Endodermal cell (in vitro differentiated cells): ENCODE measurements at regions not wholly inside any gene's neighbourhood (a gene's known extent, or its start where the extent isn't known, plus 50 kb on each side); places are given as distances from the start of the nearest gene placed in this dataset.

ENCODE experiments used
- DNase-seq: peaks from one replicate; pipeline ENCODE4 v3.0.0-alpha.2; 2017
- H3K27ac ChIP-seq: 2 replicates; pipeline ENCODE4 v1.5.1; 2013; ENCODE audit warnings: mild to moderate bottlenecking, low read depth, low read length, moderate library complexity
- H3K27me3 ChIP-seq: 2 replicates; pipeline ENCODE4 v1.6.1; 2013; ENCODE audit warnings: mild to moderate bottlenecking, low read length, moderate library complexity; ENCODE audit not compliant: insufficient read depth, control insufficient read depth, poor library complexity, severe bottlenecking
- H3K36me3 ChIP-seq: 2 replicates; pipeline ENCODE4 v1.7.0; 2013; ENCODE audit warnings: mild to moderate bottlenecking, low read length, moderate library complexity; ENCODE audit not compliant: control insufficient read depth, insufficient read depth
- H3K4me1 ChIP-seq: one replicate; pipeline ENCODE4 v1.7.0; 2013; ENCODE audit warnings: low read length; ENCODE audit not compliant: control insufficient read depth, insufficient read depth
- H3K4me3 ChIP-seq: 2 replicates; pipeline ENCODE4 v1.5.1; 2013; ENCODE audit warnings: mild to moderate bottlenecking, low read length, moderate library complexity
- H3K9ac ChIP-seq: 2 replicates; pipeline ENCODE4 v1.6.1; 2013; ENCODE audit warnings: mild to moderate bottlenecking, low read length, moderate library complexity; ENCODE audit not compliant: poor library complexity, severe bottlenecking; ENCODE audit errors: extremely low read depth
- H3K9me3 ChIP-seq: 2 replicates; pipeline ENCODE4 v1.6.1; 2013; ENCODE audit warnings: mild to moderate bottlenecking, low read length, moderate library complexity; ENCODE audit not compliant: control insufficient read depth
- H3K27ac Mint-ChIP-seq: 2 replicates; pipeline ENCODE4 v1.8.0; 2020; ENCODE audit warnings: mixed read lengths
- H3K27me3 Mint-ChIP-seq: 2 replicates; pipeline ENCODE4 v1.8.0; 2021; ENCODE audit warnings: mild to moderate bottlenecking, mixed read lengths; ENCODE audit not compliant: insufficient read depth
- H3K36me3 Mint-ChIP-seq: 2 replicates; pipeline ENCODE4 v1.8.0; 2020; ENCODE audit warnings: low read depth, mixed read lengths
- H3K4me1 Mint-ChIP-seq: 2 replicates; pipeline ENCODE4 v1.8.0; 2020; ENCODE audit warnings: mixed read lengths
- H3K4me3 Mint-ChIP-seq: 2 replicates; pipeline ENCODE4 v1.8.0; 2020; ENCODE audit warnings: mild to moderate bottlenecking, moderate library complexity, mixed read lengths
- H3K9me3 Mint-ChIP-seq: 2 replicates; pipeline ENCODE4 v1.8.0; 2020; ENCODE audit warnings: mild to moderate bottlenecking, mixed read lengths
- WGBS, 2 experiments: methylation state at CpG; one replicate each; pipeline versions ENCODE4 v1.1.5 to v1.1.7; 2013; ENCODE audit warnings: missing lambda C conversion rate in 2 of 2, mixed read lengths in 1 of 2; ENCODE audit not compliant: insufficient coverage in 1 of 2, insufficient read length in 1 of 2; 5-methylcytosine and 5-hydroxymethylcytosine counted together
- TF ChIP-seq, protein P1 (sequence below): fragments of 200-600 bp; sonication (generic); conservative IDR thresholded peaks from 2 replicates; pipeline ENCODE4 v1.5.0; 2021; ENCODE audit warnings: antibody characterized with exemption, mild to moderate bottlenecking

DNA sequence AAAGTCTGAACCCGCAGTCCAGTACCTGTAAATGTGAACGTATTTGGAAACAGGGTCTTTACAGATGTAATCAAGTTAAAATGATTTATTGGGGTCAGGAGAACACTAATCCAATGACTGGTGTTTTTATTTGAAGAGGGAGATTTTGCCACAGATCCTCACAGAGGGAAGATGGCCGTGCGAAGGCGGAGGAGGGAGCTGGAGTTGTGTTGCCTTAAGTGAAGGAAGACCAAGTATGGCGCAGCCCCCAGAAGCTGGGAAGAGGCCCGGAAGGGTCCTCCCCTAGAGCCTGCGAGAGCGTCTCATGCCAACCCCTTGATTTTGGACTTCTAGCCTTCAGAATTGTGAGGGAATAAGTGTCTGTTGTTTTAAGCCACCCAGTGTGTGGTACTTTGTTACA, 102.8 kb upstream of the NUDT4 start:
- H3K4me1 Mint-ChIP-seq = peaks cover 19% of the 10 kb centered on the region
- H3K36me3 ChIP-seq = no peaks in the 10 kb centered on the region
- peaks cover 3% of the 10 kb centered on the region for H3K9me3 Mint-ChIP-seq
- TF ChIP-seq, protein P1, sequence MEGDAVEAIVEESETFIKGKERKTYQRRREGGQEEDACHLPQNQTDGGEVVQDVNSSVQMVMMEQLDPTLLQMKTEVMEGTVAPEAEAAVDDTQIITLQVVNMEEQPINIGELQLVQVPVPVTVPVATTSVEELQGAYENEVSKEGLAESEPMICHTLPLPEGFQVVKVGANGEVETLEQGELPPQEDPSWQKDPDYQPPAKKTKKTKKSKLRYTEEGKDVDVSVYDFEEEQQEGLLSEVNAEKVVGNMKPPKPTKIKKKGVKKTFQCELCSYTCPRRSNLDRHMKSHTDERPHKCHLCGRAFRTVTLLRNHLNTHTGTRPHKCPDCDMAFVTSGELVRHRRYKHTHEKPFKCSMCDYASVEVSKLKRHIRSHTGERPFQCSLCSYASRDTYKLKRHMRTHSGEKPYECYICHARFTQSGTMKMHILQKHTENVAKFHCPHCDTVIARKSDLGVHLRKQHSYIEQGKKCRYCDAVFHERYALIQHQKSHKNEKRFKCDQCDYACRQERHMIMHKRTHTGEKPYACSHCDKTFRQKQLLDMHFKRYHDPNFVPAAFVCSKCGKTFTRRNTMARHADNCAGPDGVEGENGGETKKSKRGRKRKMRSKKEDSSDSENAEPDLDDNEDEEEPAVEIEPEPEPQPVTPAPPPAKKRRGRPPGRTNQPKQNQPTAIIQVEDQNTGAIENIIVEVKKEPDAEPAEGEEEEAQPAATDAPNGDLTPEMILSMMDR = no peak
- H3K27me3 Mint-ChIP-seq = peaks cover 3% of the 10 kb centered on the region
- peaks cover 3% of the 10 kb centered on the region for H3K4me1 ChIP-seq
- H3K9me3 ChIP-seq = no peaks in the 10 kb centered on the region
- H3K27me3 ChIP-seq = no peaks in the 10 kb centered on the region
- no peak overlapping the region for H3K4me3 Mint-ChIP-seq
- no peak overlapping the region for H3K4me3 ChIP-seq
- no peak overlapping the region for H3K27ac Mint-ChIP-seq
- H3K36me3 Mint-ChIP-seq = no peaks in the 10 kb centered on the region
- 94 to 98% methylated on average over 8 to 9 of the region's 9 CpGs for WGBS, 2 experiments
- H3K27ac ChIP-seq = no peak overlapping the region
- peak; percentile 46 for DNase-seq
- H3K9ac ChIP-seq = no peak overlapping the region

DNA sequence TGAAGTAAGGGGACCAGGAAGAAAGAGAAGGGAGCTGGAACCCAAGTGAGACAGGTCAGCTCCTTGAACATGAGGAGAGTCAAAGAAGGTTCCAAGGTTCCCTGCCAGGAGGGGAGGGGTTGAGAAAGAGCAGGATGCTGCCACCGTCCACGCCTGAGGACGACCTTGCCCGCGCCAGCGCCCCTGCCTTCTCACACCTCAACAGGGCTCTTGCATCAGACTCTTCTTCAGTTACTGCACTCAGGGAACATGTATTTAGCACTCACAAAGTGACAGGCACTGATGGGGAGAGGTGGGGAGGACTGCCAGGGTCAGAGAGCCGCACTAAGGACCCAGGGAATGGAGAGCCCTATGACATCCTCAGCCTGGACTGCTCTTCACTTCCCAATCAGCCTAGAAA, 102.1 kb upstream of the NUDT4 start:
- Histone ChIP-seq H3K27ac (no peak overlapping the region), H3K36me3 (no peaks in the 10 kb centered on the region), H3K4me1 (peaks cover 5% of the 10 kb centered on the region), H3K9me3 (no peaks in the 10 kb centered on the region), H3K9ac (no peak overlapping the region), H3K4me3 (no peak overlapping the region), H3K27me3 (no peaks in the 10 kb centered on the region)
- Mint-ChIP-seq H3K4me3 (no peak overlapping the region), H3K36me3 (no peaks in the 10 kb centered on the region), H3K4me1 (peaks cover 26% of the 10 kb centered on the region), H3K9me3 (no peaks in the 10 kb centered on the region), H3K27ac (peak overlapping the region; percentile 50), H3K27me3 (peaks cover 3% of the 10 kb centered on the region)
- TF ChIP-seq, protein P1 = no peak
- peak; percentile 42 for DNase-seq
- WGBS, 2 experiments = 95 to 100% methylated on average over 2 to 7 of the region's 7 CpGs

DNA sequence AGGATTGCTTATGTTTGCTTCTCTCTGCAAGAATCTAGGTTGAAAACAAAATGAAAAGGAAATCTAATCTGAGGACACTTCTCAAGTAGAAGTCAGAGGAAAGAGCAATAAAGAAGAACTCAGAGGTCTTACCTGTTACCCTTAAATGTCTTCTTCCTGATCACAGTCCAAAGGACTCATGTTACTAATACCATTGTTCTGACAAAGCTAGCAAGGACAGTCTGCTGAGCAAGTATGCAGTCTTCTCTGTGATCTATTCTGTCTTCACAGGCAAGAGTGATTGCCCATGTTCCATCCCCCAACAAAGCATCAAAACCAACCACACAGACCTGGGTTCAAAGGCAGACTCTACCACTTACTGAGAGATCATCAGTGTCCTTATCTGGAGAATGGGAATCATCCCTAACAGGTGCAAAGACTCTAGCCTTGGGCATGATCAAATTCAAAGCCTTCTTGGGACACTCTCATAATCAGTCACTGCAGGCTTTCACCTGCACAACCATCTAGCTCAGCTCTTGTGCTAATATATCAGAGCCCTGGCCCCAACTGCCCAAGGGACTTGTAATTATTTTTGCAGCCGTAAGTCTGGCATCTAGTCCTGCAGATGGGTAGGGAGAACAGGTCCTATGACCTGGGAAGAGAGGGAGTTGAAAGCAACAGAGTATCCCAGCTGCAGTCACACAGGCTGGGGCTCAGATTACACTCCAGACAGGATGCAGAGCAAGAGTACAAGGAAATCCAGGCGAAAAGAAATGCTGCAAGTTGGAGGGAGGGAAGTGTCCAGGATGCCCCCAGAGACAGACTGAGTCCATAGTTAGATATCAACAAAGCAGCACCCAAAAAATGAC, 97.9 kb upstream of the NUDT4 start:
- peaks cover 28% of the 10 kb centered on the region for H3K4me1 Mint-ChIP-seq
- WGBS, 2 experiments = 70 to 100% methylated on average over 1 to 2 of the region's 2 CpGs
- H3K27ac Mint-ChIP-seq = peak overlapping the region; percentile 40
- Histone ChIP-seq H3K27me3 (no peaks in the 10 kb centered on the region), H3K9ac (no peak overlapping the region), H3K9me3 (peaks cover 5% of the 10 kb centered on the region), H3K36me3 (no peaks in the 10 kb centered on the region), H3K27ac (no peak overlapping the region), H3K4me3 (peak overlapping the region; percentile 3), H3K4me1 (peaks cover 5% of the 10 kb centered on the region)
- H3K27me3 Mint-ChIP-seq = peaks cover 3% of the 10 kb centered on the region
- no peaks in the 10 kb centered on the region for H3K36me3 Mint-ChIP-seq
- DNase-seq = peak; percentile 32
- TF ChIP-seq, protein P1 = no peak
- H3K9me3 Mint-ChIP-seq = peaks cover 7% of the 10 kb centered on the region
- no peak overlapping the region for H3K4me3 Mint-ChIP-seq
